ENCODE measurements at regions not wholly inside any gene's neighbourhood (a gene's known extent, or its start where the extent isn't known, plus 50 kb on each side); places are given as distances from the start of the nearest gene placed in this dataset.
A peak's percentile ranks its signal among the peaks of the same experiment; 100 is the strongest.
"Not testable (repeated sequence)": the region's sequence is repeated elsewhere in the genome, so short reads cannot be mapped to it uniquely, and the experiment has no call there.

- DNase-seq, result no peak
Measured at GRCh38 chr11:49499117-49499516, 290.7 kb upstream of the FOLH1 start.

- DNase-seq, result no peak
Measured at GRCh38 chr11:49505231-49505630, 296.8 kb upstream of the FOLH1 start.

GRCh38 chr11:49526240-49526829, 317.9 kb upstream of the FOLH1 start:
- DNase-seq, result peak; percentile 29

- DNase-seq, result no peak
Measured at GRCh38 chr11:49533204-49533603, 324.8 kb upstream of the FOLH1 start.

GRCh38 chr11:49538927-49539326, 330.5 kb upstream of the FOLH1 start:
- not testable (repeated sequence) for DNase-seq

- not testable (repeated sequence) for DNase-seq
Measured at GRCh38 chr11:49558261-49558847, 350.0 kb upstream of the FOLH1 start.

- DNase-seq, result not testable (repeated sequence)
Measured at GRCh38 chr11:49560593-49560992, 352.2 kb upstream of the FOLH1 start.

GRCh38 chr11:49561240-49561880, 353.0 kb upstream of the FOLH1 start:
- not testable (repeated sequence) for DNase-seq

GRCh38 chr11:49562262-49562661, 353.9 kb upstream of the FOLH1 start:
- DNase-seq, result not testable (repeated sequence)

GRCh38 chr11:49579492-49579891, 371.1 kb upstream of the FOLH1 start:
- not testable (repeated sequence) for DNase-seq

- DNase-seq, result not testable (repeated sequence)
Measured at GRCh38 chr11:49585495-49585894, 366.7 kb upstream of the OR4C13 start.

GRCh38 chr11:49608892-49609291, 343.3 kb upstream of the OR4C13 start:
- not testable (repeated sequence) for DNase-seq

GRCh38 chr11:49623872-49624271, 328.3 kb upstream of the OR4C13 start:
- DNase-seq, result not testable (repeated sequence)

- not testable (repeated sequence) for DNase-seq
Measured at GRCh38 chr11:49670705-49671104, 281.5 kb upstream of the OR4C13 start.

- DNase-seq, result not testable (repeated sequence)
Measured at GRCh38 chr11:49702121-49702520, 250.1 kb upstream of the OR4C13 start.

GRCh38 chr11:49750447-49750846, 201.7 kb upstream of the OR4C13 start:
- not testable (repeated sequence) for DNase-seq

GRCh38 chr11:49750960-49751359, 201.2 kb upstream of the OR4C13 start:
- DNase-seq, result not testable (repeated sequence)

- peak; percentile 20 for DNase-seq
Measured at GRCh38 chr11:49780791-49781190, 171.4 kb upstream of the OR4C13 start.

GRCh38 chr11:49782000-49782399, 170.2 kb upstream of the OR4C13 start:
- DNase-seq, result not testable (repeated sequence)

GRCh38 chr11:49783841-49784240, 168.3 kb upstream of the OR4C13 start:
- not testable (repeated sequence) for DNase-seq

- not testable (repeated sequence) for DNase-seq
Measured at GRCh38 chr11:49789787-49790186, 162.4 kb upstream of the OR4C13 start.

- not testable (repeated sequence) for DNase-seq
Measured at GRCh38 chr11:49798206-49798837, 153.9 kb upstream of the OR4C13 start.

GRCh38 chr11:49817705-49818430, 134.3 kb upstream of the OR4C13 start:
- DNase-seq, result not testable (repeated sequence)

Data from NCI-H2171 treated with DMSO at 0.1 percent for 48 hours (cell line).